NB4 (cell line): ENCODE measurements at regions not wholly inside any gene's neighbourhood (a gene's known extent, or its start where the extent isn't known, plus 50 kb on each side); places are given as distances from the start of the nearest gene placed in this dataset.

Experiments used
- DNase-seq: peaks from one replicate; pipeline ENCODE4 v3.0.0; 2010; ENCODE audit warnings: low read depth
- H3K4me3 ChIP-seq: one replicate; pipeline ENCODE4 v1.5.1; 2011; ENCODE audit warnings: mild to moderate bottlenecking, low read depth, low read length, moderate library complexity
- MYC ChIP-seq: IDR thresholded peaks from 2 replicates; pipeline ENCODE4 v1.6.1; 2011; ENCODE audit warnings: low read depth, low read length
- POLR2A ChIP-seq: IDR thresholded peaks from 2 replicates; pipeline ENCODE4 v1.6.1; 2011; ENCODE audit warnings: mild to moderate bottlenecking; ENCODE audit not compliant: insufficient read length; ENCODE audit errors: extremely low read depth
- TF ChIP-seq, protein P1 (sequence below): IDR thresholded peaks from 2 replicates; pipeline ENCODE4 v1.6.1; 2011; ENCODE audit warnings: low read depth, low read length
- TF ChIP-seq, protein P2 (sequence below): IDR thresholded peaks from one replicate; pipeline ENCODE4 v1.5.1; 2012; ENCODE audit warnings: low read depth, low read length

DNA sequence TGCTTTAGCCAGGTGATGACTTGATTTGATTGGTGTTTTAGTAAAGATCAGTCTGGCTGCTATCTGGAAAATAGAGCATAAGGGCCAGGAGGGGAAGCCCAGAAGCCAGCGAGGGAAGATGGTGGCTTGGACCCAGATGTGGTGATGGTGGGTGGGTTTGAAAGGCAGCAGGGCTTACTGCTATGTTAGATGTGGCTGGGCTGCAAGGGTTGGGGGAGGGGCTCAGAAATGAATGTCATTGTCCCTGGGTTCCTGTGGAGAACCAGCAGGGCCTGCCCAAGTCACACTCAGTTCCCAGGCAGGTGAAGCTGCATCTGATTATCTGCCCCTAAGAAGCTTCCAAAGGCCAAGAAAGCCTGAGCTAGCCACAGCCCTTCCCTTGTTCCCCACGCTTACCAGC is 71.7 kb upstream of the BRD7 start:
- TF ChIP-seq MYC (no peak), POLR2A (no peak)
- TF ChIP-seq, protein P1, sequence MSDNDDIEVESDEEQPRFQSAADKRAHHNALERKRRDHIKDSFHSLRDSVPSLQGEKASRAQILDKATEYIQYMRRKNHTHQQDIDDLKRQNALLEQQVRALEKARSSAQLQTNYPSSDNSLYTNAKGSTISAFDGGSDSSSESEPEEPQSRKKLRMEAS = no peak
- TF ChIP-seq, protein P2, sequence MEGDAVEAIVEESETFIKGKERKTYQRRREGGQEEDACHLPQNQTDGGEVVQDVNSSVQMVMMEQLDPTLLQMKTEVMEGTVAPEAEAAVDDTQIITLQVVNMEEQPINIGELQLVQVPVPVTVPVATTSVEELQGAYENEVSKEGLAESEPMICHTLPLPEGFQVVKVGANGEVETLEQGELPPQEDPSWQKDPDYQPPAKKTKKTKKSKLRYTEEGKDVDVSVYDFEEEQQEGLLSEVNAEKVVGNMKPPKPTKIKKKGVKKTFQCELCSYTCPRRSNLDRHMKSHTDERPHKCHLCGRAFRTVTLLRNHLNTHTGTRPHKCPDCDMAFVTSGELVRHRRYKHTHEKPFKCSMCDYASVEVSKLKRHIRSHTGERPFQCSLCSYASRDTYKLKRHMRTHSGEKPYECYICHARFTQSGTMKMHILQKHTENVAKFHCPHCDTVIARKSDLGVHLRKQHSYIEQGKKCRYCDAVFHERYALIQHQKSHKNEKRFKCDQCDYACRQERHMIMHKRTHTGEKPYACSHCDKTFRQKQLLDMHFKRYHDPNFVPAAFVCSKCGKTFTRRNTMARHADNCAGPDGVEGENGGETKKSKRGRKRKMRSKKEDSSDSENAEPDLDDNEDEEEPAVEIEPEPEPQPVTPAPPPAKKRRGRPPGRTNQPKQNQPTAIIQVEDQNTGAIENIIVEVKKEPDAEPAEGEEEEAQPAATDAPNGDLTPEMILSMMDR = no peak
- DNase-seq = no peak
- H3K4me3 ChIP-seq = no peak overlapping the region

DNA sequence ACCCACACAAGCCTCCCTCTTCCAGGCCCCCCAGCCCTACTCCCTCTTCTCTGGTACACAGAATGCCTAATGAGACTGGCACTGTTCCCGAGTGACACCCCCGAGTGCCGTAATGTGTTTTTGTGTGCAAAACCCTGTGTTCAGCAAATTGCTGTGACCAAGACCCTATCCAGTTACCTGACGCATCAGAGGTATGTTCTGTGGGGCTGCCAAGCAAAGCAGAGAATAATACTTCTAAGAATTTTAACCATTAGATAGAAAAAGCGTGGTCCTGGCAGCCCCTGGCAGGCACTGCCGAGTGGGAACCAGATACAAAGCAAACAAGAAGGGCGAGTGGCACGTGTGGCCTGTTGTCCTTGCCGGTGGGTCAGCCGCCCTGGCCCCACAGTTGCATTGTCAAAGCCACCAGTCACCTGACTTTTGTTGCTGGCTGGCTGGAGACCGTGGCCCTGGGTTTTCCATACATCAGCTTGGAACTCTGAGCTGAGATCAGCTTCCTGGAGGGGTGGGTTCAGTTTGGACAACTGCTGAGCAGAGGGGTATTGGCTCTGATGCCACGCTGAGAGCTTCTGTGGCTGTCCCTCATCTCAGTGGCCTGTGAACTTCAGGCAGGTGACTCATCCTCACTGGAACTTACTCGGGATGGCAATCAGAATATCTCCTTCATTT is 69.1 kb upstream of the BRD7 start:
- DNase-seq = no peak
- no peak overlapping the region for H3K4me3 ChIP-seq
- TF ChIP-seq MYC (no peak), POLR2A (no peak)
- TF ChIP-seq, protein P2 = no peak
- TF ChIP-seq, protein P1 = no peak

DNA sequence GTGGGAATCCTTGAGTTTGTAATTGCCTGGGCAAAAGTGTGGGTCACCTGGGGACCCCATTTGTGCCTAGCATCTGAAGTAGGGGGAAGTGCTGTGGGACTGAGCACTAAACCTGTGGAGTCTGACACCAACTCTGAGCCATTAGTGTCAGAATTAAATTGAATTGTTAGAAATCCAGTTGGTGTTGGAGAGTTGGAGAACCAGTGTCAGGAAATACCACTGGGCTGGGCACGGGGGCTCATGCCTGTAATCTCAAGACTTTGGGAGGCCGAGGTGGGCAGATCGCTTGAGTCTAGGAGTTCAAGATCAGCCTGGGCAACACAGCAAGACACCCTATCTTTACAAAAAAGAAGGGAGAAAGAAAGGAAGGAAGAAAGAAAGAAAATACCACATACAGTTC is 67.5 kb upstream of the BRD7 start:
- no peak overlapping the region for H3K4me3 ChIP-seq
- TF ChIP-seq POLR2A = no peak
- TF ChIP-seq, protein P2 = no peak
- no peak for DNase-seq

DNA sequence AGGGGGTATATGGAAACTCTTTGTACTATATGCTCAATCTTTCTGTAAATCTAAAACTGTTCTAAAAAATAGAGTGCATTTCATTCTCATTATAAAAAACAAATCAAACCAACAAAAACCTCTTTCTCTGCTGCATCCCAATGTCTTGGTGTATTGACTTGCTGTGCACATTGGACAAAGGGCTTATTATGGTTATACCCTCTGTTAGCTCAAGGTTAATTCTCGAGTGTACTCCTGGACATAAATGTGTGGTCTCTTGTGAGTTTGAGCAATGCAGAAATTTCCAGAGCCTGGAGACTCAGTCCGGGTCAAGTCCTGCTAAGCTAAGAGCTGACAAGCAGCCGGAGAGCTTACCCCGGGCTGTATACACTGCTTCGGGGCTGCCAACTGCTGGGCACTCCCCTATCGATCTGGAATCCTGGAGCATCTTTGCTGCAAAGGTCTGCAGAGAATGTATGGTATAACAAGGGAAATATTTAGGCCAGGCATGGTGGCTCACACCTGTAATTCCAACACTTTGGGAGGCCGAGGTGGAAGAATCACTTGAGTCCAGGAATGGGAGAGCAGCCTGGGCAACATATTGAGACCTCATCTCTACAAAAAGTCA is 66.2 kb upstream of the BRD7 start:
- no peak overlapping the region for H3K4me3 ChIP-seq
- TF ChIP-seq, protein P1 = no peak
- TF ChIP-seq MYC (no peak), POLR2A (no peak)
- TF ChIP-seq, protein P2 = no peak
- no peak for DNase-seq

DNA sequence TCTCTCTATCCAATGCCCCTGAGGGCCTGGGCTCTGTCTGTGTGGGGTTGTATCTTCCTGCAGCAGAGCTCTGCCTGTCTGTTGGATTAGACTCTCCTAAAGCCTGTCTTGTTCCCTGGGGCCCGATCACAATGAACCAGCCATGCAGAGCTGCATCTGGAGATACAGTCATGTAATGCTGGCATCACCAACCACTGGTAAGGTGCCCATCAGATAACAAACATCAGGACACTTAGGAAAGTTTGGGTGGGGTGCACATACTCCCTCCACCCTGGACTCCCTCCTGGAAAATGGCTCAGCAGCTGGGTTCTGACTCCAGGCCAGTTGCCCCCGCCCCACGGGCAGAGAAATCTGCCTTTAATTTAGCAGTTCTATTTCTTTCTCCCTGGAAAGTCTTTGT is 61.3 kb upstream of the BRD7 start:
- TF ChIP-seq, protein P2 = no peak
- TF ChIP-seq POLR2A (no peak), MYC (no peak)
- TF ChIP-seq, protein P1 = no peak
- no peak for DNase-seq
- no peak overlapping the region for H3K4me3 ChIP-seq

DNA sequence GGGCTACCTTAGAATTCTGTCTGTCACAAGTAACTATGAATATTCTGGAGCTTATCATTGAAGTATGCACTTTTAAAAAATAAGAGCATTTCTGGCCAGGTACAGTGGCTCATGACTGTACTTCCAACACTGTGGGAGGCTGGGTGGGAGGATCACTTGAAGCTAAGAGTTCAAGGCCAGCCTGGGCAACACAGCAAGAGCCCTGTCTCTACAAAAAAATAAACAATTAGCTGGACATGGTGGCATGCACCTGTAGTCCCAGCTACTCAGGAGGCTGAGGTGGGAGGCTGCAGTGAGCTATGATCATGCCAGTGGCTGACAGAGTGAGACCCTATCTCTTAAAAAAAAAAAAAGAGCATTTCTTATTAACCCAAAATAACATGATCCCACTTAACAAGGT is 60.0 kb upstream of the BRD7 start:
- no peak for DNase-seq
- H3K4me3 ChIP-seq = no peak overlapping the region
- TF ChIP-seq, protein P1 = no peak
- TF ChIP-seq, protein P2 = no peak
- no peak for TF ChIP-seq MYC
- TF ChIP-seq POLR2A = no peak
